ENCODE measurements at regions not wholly inside any gene's neighbourhood (a gene's known extent, or its start where the extent isn't known, plus 50 kb on each side); places are given as distances from the start of the nearest gene placed in this dataset.

DNA sequence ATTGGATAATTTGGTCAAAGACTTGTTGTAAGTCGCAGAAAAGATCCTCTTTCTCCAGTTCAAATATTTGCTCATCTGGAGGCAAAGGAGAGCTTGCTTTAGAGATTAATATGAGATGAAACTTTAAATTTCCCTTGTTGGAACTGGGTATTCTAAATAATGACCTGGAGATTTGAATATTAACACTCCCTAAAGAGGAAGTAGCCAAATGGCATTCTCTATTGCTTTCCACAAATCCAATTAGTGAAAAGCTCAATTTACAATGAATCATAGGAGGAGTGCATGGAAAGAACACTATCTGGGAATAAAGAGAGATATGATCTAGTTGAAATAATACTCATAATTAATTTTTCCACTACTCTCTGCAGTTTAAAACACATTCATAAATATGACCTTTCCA, 641.6 kb upstream of the TENM4 start:
- DNase-seq, result no peak

DNA sequence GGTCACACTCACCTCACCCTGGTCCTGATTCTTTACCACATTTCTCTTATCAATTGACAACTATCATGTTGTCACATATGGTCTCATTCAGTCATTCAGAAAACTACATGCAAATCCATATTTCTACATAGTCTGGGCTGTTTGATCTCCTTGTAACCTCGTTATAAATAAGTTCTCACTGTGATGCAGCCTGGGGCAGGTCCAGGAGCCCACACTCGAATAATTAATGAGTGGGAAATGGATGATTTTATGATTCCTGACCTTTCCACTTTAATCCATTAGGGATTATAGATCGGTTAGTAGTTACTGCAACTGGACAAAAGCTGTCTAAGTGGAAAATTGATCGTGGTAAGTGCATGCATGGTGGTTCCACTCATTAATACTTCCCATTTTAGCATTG, 636.3 kb upstream of the TENM4 start:
- DNase-seq, result no peak

DNA sequence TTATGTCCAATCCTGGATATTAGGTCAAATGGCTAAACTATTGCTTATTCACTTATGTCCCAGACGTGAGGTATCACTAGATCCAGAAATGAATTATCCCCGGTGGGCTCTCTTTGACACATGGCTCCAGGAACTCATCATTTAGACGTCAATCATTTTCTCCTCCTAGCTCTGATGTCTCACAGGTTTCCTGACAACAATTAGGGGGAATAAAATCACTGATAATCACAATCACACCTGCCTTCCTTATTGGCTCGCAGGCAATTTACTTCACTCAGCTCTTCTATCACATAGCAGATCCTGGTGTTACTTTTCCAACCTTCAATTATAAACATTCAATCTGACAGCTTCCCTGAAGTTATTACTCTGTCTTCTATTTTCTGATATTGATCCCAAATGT, 634.0 kb upstream of the TENM4 start:
- DNase-seq, result no peak

DNA sequence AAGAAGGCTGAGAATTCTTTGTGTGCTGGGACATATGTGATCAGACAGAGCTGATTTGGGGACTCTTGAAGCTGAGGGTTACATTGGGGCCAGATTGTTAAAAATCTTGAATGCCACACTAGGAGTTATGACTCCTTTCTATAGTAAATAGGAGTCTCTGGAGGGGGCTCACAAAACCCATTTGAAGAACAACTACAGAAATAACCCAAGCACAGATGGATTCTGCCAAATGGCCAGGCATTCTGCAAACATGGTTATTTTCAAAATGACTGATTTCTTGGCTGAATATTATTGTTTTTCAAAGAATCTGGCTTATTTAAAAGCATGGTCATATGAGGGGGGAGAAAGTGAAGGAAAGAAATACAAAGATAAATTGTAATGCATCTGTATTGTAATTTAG, 625.5 kb upstream of the TENM4 start:
- no peak for DNase-seq

DNA sequence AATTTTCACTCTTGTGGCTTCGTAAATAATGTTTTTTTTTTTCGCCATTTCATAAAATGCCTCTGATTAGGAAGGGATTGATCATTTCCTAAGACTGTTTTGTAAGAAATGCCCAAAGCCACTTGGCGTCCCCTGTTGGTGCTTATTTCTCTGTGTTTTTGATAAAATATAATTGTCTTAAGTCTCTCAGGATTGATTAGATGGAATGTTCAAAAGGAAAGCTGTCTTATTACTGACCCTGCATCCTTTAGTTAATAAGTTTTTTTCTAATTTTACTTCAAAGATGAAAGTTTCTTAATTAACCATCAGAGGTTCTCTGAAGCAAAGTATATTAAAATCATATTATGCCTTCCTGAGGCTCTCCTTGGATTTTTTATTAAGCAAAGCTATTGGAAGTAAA, 624.3 kb upstream of the TENM4 start:
- DNase-seq, result no peak

DNA sequence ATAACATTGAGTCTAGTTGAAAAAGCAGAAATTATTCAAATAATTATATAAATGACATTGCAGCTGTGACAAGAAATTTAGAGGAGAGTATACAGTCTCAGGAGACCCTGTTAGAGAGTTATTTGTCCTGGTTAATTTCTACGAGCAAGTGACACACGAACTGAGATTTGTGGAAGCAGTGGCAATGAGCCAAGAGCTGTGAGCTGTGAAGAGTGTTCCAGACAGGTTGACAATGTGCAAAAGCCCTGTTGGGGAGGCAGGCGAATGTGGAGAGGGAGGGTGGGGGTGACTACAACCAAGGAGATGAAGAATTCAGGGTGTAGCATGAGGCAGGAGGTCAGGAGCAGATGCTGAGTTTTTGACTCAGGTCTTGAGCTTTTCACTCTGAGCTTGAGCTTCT, 620.2 kb upstream of the TENM4 start:
- no peak for DNase-seq

DNA sequence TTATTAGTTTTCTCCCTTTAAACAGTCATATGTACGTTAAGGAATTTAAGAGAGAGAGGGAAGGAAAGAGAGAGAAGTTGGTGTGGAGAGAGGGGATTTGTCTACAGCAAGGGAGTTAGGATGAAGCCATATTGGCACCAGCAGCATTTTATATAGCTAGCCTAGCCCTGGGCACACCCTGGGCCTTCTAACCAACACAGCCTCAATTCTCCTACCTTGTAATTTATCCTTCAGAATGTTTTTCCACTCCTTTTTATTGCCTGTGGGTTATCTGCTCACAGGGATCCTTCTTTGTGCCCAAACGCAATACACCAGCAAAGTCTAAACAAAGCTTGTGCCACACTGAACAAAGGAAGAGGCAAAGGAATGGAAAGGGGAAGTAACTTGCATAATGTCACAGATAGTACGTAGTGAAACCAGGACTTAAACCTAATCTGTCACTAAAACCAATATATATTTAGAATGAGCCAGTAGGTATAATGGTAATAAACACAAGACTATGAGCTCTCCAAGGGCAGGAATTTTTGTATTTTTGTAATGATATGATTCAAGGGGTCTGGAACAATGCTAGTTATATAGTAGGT, 613.8 kb upstream of the TENM4 start:
- no peak for DNase-seq

DNA sequence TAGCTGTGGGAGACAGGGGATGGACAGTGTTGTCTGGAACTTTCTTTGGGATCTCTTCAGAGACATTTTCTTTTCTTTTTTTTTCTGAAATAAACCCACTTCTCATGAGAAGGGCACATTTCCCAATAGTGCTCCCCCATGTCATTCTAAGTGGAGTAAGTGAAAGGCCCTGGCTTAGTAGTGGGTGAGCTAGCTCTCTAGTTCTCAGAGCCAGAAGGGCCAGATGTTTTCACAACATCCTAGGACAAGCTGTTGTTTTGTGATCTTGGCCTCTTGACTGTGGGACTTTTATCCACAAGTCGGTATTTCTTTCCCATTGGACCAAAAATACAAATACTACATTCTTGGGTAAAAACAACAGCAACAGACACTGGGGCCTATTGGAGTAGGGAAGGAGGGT, 607.7 kb upstream of the TENM4 start:
- no peak for DNase-seq

DNA sequence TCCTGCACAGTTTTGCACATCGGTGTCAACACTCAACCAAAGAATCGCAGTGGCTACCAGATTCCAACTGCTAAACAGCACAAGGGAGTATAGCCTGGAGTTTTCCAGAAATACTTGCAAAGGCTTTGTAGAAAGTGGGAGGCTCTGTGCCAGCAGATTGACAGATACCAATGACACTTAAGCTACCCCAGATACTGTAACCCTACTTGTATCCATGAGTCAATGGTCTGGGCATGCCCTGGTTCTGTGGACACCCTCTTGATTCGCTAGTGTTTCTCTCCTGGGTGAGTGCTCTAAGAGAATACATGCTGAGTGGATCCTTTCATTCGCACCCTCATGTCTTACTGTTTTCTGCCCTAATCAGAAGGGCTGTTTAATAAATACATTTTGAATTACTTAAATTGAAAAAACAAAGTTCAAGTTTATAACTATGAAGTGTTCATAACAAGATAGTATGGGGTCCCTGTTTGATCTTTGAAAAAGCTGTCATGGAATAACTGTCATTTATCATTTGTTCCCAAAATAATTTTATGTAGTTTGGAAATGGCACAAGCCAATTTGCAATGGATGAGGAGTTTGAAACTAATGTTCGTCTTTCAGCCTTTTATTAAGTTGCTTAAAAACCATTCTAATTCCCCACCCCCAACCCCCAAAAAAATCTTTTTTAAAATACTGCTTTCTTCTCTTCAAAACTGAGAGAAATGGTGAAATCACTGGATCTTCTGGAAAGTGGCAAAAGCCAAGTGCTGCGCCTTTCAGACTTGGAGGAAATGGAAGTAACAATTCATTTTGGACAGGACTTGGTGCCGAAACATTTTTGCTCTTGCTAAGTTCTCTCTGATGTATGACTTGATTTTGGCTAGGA, 600.5 kb upstream of the TENM4 start:
- no peak for DNase-seq

DNA sequence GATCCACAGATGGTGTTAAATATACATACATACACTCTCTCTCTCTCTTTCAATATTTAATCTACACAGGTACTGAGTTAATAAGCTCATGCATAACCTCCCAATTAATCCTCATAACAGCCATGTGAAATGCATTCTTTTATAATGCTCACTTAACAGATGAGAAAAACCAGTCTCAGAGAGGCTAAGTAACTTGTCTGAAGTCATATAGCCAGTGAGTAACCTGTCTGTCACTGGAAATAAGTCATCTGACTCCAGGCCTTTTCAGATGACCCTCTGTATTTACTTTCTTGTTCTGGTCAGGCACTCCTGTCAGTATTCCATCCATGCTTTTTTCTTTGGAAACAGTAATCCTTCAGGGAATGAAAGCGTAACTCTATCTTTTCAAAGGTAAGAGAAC, 594.0 kb upstream of the TENM4 start:
- DNase-seq, result no peak

DNA sequence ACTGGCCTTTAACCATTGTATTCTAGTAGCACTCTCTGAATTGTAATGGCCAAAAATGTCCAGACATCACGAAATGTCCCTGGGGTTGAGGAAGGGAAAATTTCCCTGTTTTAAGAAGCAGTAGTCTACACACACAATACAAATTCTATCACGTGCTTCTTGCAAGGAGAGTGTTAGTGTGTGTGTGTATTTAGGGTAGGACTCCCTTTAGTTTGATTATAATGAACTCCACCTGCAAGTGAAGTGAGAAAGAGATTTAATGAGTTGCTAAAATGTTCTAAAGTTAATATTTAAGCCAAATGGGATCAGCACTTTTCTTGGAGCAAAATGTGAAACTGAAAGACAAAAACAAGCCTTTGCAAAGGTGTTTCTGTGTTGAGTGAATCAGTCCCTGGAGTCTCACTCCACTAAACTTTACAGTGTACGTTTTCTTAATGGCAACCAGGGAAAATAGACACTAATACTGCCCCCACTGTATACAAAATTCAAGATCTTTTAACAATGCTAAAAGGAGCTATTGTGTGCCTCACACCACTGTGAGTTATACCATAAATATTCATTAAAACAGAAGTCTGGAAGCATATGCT, 590.3 kb upstream of the TENM4 start:
- DNase-seq, result no peak

DNA sequence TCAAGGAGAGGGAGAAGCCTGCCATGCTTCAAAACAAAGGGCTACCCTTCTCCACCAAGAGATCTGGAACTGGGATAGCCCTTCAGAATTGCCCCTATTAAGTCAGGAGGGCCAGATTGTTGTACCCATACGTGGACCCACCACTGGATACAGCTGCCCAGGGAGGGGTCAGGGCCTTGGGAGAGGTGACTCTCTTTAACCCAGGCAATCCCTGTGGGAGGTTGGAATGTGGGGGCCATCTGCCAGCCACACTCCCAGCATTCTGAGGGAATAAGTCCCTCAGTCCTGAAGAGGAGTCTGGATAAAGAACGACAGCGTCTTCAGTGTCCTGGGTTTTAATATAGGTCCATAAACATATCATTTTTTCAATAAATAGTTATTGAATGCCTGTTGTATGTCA, 588.2 kb upstream of the TENM4 start:
- no peak for DNase-seq

DNA sequence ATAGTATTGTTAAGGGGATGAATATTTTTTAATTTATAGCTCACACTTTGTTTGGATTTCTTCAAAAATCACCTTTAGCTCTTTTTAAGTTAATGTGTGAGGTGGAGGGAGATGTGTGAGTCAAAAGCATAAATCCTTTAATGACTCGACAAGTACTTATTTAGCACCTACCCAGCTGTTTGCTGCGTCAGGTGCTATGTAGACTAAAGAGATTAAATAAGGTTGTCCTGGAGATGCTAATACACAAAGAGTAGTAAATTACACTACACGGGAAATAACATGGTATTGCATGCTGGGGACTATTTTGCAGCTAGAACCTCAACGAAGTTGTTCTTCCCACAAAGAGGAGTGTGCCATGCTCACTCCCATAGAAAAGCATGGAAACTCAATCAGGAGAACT, 583.3 kb upstream of the TENM4 start:
- no peak for DNase-seq

DNA sequence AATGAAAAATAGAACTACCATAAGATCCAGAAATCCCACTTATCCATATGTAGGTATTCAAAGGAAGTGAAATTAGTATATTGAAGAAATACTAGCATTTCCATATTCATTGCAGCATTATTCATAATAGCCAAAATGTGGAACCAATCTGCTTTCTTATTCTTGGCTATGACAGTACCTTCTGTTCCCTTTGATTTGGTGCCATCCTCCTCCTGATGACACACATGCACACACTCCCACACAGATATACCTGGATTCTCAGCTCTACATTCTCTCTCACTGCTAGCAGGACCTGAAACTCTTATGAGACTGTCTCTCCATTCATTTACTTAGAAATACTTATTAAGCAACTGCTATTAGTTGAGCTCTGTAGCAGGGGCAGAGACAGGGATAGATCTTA, 582.6 kb upstream of the TENM4 start:
- no peak for DNase-seq

DNA sequence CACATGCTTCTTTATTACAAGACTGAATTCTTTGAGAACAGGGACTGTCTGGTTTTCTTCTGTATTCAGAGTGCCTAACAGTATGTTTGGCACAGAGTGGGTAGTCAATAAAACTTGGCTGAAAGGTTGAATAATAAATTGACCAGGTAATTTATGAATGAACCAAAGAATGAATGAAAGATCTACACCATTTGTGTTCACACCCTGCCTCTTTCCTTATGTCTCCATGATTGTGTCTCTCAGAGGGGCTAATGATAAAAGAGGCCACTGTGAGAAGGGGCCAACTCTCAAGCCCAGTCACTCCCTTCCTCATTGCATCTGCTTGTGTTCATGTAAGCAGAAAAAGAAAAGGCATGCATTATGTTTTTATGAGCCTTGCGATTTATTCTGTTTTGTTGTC, 569.7 kb upstream of the TENM4 start:
- no peak for DNase-seq

DNA sequence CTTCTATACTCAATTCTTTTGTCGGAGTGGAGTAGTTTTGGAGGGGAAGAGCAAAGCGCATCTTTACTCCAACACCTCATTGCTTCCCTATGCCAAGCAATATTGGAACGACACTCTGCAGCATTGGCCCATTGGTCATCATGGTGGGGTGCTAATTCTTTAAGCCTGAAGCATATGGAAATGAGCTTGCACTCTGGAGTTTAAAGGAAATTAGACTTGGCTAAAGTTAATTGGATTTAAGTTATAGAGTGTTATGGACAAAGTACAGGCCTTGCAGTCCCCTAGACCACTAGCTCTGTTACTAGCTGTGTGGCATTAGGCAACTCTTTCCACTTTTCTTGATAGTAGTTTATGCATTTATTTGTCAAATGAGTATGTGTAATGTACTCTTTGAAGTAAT, 568.3 kb upstream of the TENM4 start:
- DNase-seq, result no peak

DNA sequence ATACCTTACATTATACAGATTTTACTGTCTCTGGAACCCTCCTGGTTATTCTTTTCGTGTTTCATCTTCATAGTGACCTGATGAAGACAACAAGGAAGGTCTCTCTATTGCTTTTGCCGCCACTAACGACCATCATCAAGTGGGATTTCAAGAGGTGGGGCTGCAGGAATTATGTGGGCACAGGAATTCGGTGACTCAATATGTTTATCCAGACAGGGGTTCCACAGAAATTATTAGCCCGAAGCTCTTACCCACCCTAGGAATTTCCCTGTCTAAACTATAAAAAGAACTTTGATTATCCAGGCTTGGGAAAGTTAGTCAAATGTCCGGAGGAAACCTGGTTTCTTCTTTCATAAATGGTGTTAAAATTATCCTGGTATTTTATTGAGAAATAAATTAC, 566.8 kb upstream of the TENM4 start:
- no peak for DNase-seq

DNA sequence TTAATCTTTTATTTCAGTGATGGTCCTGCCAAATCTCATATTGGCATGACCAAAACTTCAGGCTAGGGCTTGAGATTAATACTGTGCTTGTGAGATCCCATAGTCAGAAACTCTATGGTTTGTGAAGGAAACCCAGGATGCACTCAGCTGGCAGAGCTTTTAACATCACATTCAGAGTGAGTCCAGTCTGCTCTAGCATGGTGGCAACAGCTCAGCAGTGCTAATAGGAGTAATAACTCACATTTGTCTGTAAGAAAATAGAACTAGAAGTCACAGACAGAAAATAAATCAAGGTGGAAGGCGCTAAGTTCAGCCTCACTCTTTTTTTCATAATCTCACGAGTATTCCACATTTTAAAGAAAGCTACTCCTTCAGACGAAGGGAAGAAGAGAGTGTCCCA, 549.3 kb upstream of the TENM4 start:
- no peak for DNase-seq

DNA sequence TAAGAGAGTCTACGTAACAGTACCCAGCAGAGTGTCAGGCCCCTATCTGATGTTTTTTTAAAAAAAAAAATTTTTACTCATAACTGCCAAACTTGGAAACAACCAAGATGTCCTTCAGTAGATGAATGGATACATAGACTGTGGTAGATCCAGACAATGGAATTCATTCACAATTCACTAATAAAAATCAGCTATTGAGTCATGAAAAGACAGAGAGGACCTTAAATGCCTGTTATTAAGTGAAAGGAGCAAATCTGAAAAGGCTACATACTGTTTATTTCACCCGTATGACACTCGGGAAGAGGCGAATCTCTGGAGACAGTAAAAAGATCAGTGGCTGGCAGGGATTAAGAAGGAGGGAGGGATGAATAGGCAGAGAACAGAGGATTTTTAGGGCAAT, 541.4 kb upstream of the TENM4 start:
- no peak for DNase-seq

DNA sequence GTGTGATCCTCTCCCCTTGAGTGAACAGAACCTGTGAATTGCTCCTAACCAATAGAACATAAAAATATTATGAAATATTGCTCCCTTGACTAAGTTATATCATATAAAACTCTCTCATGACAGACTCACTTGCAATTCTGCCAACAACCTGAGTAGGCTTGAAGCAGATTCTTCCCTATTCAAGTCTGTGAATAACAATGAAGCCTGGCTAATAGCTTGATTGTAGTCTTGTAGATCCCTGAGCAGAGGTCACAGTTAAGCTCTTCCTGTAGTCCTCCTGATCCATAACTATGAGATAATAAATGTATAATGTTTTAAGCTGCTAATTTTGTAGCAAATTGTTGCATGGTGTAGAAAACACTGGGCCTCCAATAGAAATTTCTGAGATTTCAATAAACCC, 540.1 kb upstream of the TENM4 start:
- DNase-seq, result no peak

DNA sequence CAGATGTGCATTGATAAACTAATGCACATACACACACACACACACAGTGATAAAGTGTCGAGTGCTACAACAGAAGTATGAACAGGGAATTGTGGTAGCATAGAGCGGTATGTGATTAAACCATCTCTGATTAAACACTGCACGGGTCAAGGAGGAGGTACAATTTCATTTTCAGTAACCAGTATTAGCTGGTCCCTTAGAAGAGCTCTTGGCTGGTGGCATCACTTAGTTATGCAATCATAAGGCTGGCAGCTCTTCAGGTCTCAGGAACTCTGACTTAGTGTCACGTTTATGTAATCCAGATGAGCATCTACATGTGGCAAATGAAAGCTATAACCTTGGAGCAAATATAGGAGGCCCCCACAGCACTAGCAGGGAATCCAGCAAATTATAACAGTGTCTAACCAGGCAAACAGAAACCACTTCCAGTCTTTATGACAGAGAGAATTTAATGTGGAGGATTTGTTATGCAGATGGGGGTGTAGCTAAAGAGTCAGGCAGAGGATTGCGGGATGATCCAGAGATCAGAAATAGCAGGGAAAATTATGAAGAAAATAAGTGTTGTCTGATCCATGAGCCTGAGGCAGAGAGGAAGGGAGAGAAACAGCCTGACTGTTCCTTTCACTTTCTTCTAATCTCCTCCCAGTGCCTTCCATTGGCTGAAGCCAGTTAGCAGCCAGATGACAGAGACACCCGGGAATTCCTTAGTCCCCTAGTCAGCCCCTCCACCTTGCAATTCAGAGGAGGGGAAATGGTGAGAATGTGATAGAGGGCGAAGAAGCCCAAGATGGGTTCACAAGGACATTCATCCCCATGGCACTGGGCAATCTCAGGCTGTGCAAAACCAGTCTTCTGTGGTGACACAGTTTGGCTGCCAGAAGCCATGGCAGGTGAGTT, 533.1 kb upstream of the TENM4 start:
- no peak for DNase-seq

DNA sequence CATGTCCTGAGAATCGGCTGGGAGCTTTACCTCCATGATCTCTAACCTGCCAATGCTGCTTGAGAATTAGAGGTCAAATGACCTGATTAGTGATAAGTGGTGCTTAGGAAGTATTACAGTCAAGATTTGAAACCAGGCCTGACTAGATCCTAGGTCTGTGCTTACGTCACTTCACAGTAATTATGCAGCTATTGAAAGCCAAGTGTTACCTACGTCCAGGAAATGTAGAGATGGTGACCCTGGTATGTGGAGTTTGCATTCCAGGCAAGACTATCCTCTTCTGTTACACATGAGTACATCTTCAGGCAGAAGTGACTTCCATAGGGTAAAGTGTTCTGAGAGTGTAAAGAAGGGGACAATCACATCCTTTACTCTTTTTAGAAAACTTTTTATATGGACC, 530.4 kb upstream of the TENM4 start:
- no peak for DNase-seq

DNA sequence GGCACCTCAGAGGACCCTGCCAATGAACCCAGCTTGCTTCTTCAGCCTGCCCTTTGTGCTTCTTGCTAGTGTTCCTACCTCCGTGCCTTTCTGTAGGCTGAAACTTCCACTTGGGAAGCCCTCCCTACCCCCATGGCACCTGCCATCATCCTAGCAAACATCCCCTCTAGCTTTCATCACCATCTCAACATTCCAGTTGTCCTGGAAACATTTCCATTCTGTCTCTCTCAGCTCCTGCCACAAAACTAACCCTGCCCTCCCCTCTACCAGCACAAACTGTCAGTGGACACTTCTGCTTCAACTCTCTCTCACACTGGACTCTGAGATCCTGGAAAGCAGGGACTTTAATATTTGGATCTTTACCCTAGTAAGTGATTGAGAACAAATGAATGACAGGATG, 525.8 kb upstream of the TENM4 start:
- no peak for DNase-seq
